Fibroblast of skin of right biceps (primary cell): ENCODE measurements at regions not wholly inside any gene's neighbourhood (a gene's known extent, or its start where the extent isn't known, plus 50 kb on each side); places are given as distances from the start of the nearest gene placed in this dataset.

Source experiments
- DNase-seq: peaks from one replicate; pipeline ENCODE4 v3.0.0-alpha.2; 2013

- DNase-seq = peak; percentile 85
These were observed 83.1 kb downstream of the CPN2 start for GRCh38 chr3:194267744-194268653.

- DNase-seq = no peak
These were observed 82.2 kb downstream of the CPN2 start for GRCh38 chr3:194268654-194269512.

DNA sequence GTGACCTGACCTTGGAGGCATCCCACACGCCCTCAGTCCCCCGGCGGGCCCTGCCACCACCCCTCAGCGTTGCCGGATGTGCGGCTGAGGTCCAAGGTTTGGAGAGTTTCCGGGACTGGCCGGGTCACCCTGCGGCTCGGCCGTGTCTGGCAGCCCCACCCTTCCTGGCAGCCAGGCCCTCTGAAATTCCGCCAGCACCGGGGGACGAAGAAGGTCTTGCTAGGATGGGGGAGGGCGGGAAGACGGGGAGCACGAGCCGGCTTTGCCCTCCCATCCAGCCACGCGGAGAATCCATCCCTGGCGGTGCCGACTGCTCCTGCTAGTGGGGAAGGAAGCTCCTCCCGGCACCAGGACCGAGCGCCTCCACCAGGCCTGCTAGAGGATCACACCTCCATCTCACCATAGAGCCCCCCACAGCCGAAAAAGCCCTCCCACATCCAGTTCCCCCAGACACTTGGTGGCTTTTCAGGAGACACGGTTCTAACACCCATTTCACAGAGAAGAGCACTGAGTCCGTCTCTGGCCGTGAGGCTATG, 81.5 kb downstream of the CPN2 start:
- peak; percentile 72 for DNase-seq

DNA sequence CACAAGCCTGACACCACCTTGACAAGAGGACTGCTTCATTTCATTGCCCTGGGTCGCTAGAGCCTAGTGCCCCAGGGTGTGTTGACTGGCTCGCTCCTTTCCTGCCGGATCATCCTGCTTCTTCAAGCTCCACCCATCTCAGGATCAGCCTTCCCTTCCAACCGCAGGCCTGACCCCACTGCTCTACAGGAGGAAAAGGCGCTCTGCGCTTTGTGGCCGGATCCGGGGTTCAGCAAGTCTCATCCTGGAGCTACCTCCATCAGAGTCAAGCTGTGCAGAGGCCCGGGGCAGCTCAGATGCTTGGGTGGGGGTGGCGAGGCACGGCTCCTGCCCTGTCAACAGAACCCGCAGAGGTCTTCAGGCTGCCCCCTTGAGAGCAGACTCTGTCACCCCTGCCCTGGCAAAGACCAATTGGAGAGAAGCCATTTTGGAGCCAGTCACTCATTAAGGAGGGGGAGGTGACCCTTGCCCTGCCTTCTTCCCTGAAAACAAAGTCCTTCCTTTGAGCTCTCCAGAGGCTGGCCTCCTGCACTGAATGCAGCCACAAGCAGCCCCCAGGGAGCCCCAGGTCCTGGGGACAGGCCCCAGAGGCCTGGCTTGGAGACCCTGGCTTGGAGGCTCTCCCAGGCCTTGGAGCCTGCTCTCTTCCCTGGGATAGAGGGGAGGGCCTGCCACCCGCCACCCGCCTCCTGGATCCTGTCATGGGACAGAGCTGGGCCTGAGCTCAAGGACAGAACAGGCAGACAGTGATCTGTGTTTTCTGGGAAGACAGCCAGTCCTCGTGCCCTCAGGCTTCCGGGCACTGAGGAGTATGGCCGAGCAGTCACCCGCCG, 80.3 kb downstream of the CPN2 start:
- DNase-seq = no peak

DNA sequence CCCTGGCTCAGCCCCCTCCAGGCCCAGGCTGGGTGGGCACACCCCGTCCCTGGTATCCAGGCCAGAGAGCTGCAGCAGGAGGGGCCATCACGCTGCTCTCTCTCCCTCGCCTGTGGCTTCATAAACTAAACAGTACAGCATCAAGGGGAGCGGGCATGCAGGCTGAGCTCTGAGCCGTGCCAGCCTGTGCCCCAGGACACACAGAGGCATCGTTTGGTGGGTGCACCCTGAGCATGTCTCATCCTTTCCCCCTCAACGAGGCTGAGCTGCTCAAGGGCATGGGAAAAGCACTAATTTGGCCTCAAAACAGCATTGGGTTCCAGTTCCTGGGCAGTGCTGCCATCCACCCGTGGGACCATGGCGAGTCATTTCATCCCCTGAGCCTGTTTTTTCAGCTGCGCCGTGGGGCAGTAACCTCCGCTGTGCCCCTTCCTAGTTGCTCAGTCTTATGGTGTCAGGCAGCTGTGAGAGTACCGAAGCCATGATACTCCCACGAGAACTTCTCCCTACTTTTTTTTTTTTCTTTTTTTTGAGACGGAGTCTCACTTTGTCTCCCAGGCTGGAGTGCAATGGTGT, 79.6 kb downstream of the CPN2 start:
- no peak for DNase-seq

- DNase-seq = no peak
These were observed 78.9 kb downstream of the CPN2 start for GRCh38 chr3:194272221-194272620.

GRCh38 chr3:194272861-194273742, 78.0 kb downstream of the CPN2 start:
- peak; percentile 76 for DNase-seq

DNA sequence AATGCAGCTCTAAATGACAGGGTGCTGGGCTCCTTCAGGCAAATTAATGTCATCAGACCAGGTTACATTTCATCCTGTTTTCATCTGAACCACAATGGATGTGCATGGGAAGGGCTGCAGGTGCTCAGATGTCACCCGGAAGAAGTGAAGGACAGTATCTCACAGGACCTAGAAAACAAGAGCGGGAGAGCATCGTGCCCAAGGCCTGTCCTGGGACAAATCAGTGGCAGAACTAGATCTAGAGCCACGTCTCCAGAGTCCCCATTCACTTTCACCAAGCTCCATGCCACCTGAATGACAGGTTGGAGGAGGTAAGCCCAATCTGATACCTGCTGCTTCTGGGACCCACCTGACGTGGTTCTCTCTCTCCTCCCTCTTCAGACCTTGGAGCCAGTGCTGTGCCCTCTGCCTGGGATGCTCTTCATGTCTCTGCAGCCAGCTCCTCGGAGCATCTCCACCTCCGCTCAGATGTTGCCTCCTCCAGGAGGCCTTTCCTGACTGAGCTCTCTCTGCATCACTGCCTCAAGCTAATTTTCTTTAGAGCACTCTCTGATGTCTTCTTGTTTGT, 77.3 kb downstream of the CPN2 start:
- DNase-seq = no peak

DNA sequence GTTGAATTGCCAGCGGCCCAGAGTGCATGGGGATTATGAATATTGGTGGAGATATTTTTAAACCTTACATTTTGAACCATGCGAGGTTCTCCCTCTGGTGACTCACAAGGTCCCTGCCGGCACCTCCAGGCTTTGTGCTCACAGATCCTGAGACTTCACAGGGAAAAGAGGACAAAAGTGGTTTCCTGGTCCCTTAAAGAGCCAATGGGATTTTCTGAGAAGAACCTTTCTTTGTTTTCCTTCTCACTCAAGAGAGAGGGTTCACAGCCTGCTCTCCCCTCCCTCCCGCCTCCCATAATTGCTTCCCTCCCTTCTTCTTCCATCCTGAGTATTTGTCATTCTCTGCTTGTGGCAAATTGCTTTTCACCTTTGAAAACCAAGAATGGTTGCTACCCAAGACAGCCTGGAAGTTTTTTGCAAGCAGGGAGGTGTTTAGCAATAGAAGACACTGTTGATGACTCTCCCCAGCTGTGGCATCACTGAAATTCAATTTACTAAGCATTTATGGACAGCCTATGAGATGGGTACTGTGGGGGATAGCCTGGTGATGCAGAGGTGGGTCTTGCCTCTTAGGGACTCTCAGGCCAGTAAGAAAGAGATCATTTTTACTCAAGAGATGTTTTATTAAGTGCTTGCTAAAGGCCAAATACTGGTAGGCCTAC, 76.6 kb downstream of the CPN2 start:
- DNase-seq = peak; percentile 54

GRCh38 chr3:194275291-194275690, 75.8 kb downstream of the CPN2 start:
- DNase-seq = no peak

DNA sequence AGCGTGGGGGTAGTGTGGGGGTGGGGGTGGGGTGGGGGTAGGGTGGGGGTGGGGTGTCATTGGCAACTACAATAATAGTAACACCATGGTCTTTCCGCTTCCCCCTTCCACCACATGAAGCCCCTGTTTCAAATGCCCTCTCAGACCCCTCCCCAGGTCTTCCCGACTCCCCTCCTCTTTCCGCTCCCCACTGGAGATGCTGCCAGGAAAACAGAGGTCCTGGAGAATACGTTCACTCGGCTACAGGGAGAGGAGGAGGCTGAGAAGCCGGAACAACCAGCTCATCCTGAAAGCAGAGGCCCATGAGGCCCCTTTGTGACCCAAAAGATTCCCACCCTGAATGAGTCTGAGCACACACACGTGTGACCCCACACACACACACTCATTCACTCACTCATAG, 75.4 kb downstream of the CPN2 start:
- no peak for DNase-seq

DNA sequence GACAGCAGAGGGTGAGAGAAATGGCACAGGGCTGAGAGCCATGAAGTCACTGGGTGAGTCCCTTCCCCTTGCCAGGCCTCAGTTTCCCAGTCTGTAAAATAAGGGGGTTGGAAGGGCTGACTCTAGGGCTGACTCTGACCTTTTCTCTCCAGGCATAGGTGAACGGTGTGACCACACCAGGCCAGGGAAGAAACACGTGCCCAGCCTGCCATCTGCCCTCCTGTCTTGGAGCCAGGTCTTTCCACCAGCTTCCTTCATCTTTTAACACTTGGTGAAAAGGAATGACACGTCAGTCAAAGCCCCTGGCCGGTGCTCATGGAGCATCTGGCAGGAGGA, 74.4 kb downstream of the CPN2 start:
- DNase-seq = no peak

DNA sequence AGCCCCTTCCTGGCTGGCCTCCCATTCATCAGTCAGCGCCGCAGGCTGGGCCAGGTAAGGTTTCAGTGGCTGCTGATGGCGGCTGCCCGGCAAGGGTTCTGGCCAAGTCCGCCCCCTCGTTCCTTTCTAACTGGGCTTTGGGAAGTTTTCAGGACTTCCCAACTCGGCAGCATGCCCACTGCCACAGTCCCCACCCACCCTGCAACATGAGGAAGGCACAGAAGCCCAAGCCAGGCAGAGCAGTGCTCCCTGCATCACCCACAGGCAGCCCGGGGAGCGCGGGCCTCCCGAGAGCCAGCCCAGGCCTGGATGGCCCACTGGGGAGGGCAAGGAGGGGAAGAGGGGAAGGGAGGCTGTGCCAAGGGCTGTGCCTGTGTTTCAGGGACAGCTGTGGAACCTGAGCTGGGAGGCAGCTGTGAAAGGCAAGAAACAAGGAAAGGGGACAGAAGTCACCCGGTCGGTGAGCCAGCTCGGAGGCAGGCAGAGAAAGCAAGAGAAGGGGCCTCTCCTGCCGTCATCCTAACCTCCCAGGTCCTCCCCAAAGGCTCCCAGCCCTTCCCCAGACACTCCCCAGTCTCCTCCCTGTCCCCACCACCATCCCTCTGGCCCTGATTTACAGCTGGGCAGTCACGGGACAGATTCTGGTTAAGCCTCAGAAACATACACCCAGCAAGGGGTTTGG, 73.9 kb downstream of the CPN2 start:
- DNase-seq = peak; percentile 76

- DNase-seq = peak; percentile 69
These were observed 73.4 kb downstream of the CPN2 start for GRCh38 chr3:194277786-194278130.

DNA sequence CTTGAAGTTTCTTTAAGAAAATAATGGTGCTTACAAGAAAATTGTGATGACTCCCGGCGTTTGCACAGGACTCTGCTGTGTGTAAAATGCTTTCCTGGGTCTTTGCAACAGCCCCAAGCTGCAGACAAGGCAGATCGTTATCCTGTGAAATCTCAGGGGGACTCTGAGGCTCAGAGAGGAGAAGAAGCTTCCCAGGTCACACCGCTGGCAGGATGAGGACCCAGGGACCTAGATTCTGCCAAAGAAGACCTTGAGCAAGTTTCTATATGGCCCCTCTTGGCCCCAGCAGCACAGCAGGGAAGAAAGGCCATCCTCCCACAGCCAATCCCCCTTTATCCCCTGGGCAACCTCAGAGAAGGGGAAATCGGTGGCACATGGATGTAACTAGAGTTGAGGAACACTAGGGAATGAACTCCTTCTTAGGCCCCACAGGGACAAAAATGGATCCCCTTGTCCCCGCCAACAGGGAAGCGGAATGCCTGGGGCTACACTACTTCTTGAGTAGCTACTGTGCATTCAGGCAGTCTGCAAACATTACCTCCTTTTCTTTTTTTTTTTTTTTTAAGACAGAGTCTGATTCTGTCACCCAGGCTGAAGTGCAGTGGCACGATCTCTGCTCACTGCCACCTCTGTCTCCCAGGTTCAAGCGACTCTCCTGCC, 72.8 kb downstream of the CPN2 start:
- DNase-seq = no peak

DNA sequence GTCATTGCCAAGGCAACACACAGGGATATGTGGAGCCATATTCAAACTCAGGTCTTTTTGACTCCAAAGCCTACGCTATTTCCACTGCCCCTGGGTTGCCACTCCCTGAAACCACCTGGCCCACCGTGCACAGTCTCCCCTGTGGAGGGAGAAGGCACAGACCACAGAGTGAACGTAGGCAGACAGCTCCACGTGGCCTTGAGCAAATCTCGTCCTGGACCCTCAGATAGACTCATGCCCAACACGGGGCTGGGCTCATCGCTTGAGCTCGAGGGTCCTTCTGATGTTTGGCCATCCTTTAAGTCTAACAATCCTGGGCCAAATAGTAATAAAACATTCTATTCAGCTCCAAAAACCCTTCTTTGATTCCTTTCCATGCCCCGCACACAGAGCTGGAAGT, 72.0 kb downstream of the CPN2 start:
- no peak for DNase-seq

DNA sequence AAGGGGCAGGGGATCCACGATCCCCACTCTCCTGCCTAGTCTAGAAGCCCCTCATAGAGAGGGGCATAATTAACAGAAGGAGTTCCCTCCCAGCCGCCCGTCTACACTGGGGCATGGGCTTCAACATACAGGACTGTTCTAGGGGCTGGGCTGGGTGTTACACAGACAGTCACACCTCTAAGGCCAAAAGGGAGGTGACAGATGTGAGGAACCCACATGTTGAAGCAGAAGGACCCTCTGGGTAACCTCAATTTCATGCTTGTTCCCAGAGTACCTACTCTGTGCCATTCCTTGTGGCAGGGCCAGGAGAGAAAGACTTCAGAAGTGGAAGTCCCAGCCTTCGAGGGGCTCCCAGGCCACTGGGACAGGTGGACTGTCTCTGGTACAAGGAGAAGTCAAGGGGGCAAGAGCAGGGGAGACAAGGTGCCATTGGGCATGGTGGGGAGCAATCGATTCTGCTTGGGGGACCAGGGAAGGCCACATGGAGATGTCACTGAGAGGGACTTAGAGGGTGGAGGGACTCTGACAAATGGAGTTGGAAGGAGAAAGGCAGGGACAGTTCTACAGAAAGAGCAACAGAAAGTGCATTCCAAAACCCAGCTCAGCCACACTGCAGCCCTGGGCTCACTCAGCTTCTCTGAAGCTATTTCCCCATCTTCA, 71.3 kb downstream of the CPN2 start:
- no peak for DNase-seq

DNA sequence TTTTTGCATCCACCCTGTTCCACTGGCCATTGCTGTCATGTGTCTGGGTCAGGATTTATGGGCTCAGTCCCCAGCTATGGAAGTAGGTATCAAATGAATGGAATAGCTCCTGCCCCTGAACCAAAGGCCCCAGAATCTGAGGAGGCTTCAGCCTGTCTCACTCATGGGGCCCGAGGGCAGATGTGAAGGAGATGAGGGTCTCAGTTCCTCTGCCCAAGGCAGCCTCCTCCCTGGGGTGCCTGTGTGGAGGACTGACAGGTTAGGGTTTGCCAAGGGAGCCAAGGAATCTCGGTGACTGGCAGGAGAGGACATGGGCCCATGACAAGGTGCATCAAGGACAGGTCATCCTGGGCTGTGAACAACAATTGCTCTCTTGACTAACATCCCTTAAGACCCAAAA, 70.4 kb downstream of the CPN2 start:
- no peak for DNase-seq

GRCh38 chr3:194281306-194281705, 69.8 kb downstream of the CPN2 start:
- no peak for DNase-seq
